ENCODE measurements at regions not wholly inside any gene's neighbourhood (a gene's known extent, or its start where the extent isn't known, plus 50 kb on each side); places are given as distances from the start of the nearest gene placed in this dataset.

DNA sequence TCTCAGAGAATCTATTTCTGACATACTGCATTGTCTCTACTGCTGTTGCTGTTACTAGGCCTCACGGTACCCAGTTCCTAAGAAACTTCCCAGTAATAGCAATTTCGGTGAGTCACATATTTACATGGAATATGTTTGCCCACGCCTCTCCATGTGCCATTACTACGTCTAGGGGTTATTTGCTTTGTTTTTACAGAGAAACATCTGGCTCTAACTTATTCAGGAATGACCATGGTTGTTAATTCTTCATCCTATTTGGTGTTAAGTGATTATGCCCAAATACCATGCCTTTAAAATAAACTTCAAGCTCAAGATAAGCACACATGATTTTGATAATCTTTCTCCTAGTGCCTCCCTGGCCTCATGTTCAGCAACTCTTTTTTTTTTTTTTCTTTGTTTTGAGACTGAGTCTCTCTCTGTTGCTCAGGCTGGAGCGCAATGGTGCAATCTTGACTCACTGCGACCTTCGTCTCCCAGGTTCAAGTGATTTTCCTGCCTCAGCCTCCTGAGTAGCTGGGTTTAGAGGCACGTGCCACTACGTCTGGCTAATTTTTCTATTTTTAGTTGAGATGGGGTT is 101.0 kb upstream of the HS3ST1 start (continued):
- TF ChIP-seq HDAC1 (IDR thresholded peaks at IDR 0.05): no peak
- TF ChIP-seq, protein P1, sequence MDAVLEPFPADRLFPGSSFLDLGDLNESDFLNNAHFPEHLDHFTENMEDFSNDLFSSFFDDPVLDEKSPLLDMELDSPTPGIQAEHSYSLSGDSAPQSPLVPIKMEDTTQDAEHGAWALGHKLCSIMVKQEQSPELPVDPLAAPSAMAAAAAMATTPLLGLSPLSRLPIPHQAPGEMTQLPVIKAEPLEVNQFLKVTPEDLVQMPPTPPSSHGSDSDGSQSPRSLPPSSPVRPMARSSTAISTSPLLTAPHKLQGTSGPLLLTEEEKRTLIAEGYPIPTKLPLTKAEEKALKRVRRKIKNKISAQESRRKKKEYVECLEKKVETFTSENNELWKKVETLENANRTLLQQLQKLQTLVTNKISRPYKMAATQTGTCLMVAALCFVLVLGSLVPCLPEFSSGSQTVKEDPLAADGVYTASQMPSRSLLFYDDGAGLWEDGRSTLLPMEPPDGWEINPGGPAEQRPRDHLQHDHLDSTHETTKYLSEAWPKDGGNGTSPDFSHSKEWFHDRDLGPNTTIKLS (IDR thresholded peaks at IDR 0.05; ENCODE audit: borderline replicate concordance, low read depth): no peak

DNA sequence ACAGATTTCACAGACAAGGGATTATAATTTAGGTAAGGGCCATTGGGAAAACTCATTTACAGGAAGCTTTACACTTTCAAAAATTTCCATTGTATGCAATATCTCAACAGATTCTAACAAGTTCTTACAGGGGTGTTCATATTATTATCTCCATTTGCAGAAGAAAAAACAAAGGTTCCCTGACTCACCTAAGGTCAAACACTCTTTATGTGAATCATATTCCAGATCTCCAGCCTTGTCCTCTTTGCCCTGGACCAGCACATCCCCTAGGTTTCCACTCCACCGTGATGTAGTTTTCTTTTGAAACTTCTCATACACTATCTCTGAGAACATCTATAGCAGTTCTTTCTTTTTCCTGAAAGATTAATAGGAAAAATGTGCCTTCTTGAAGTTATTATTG is 96.4 kb upstream of the HS3ST1 start:
- Histone ChIP-seq H3K4me1 (replicated peaks in 1 of 2; ENCODE audit: control insufficient read depth in 2 of 2, insufficient read depth in 2 of 2, low read length in 2 of 2) (no peaks in the 10 kb centered on the region), H4K20me1 (replicated peaks; ENCODE audit: control insufficient read depth, insufficient read depth, low read length) (no peaks in the 10 kb centered on the region), H3K9me3 (replicated peaks; ENCODE audit: control insufficient read depth, insufficient read depth, low read depth, low read length) (no peaks in the 10 kb centered on the region; the same call in 1 of the 2 replicates), H3K9me1 (ENCODE audit: control insufficient read depth, insufficient read depth, low read length) (no peaks in the 10 kb centered on the region), H2AFZ (ENCODE audit: low read depth, low read length) (no peak overlapping the region), H3K9ac (ENCODE audit: insufficient read depth in 1 of 2, low read depth in 2 of 2, low read length in 2 of 2) (no peak overlapping the region), H3K27me3 (ENCODE audit: control insufficient read depth in 2 of 2, insufficient read depth in 2 of 2, low read length in 2 of 2) (no peaks in the 10 kb centered on the region), H3K4me3 (no peak overlapping the region), H3K36me3 (ENCODE audit: control insufficient read depth, insufficient read depth, low read length) (no peaks in the 10 kb centered on the region), H3K79me2 (ENCODE audit: control insufficient read depth, insufficient read depth, low read length) (no peaks in the 10 kb centered on the region), H3K4me2 (ENCODE audit: insufficient read depth, low read length) (no peak overlapping the region), H3K27ac (ENCODE audit: extremely low read depth, low read depth, low read length) (no peak overlapping the region)
- intact Hi-C loops (cut with micrococcal nuclease) (no loop called here), in situ Hi-C loops (cut with MboI) (no loop called here)
- CTCF ChIA-PET (ENCODE audit: low intra/inter-chr PET ratio): no interaction called here
- POLR2A ChIA-PET: no interaction called here
- no peak for TF ChIP-seq ZBTB17 (CRISPR knock-in tag; IDR thresholded peaks at IDR 0.05)
- TF ChIP-seq, protein P2, sequence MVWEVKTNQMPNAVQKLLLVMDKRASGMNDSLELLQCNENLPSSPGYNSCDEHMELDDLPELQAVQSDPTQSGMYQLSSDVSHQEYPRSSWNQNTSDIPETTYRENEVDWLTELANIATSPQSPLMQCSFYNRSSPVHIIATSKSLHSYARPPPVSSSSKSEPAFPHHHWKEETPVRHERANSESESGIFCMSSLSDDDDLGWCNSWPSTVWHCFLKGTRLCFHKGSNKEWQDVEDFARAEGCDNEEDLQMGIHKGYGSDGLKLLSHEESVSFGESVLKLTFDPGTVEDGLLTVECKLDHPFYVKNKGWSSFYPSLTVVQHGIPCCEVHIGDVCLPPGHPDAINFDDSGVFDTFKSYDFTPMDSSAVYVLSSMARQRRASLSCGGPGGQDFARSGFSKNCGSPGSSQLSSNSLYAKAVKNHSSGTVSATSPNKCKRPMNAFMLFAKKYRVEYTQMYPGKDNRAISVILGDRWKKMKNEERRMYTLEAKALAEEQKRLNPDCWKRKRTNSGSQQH (CRISPR knock-in tag; IDR thresholded peaks at IDR 0.05): no peak
- TF ChIP-seq ARNT (IDR thresholded peaks at IDR 0.05): no peak
- no peak for TF ChIP-seq MTA2 (IDR thresholded peaks at IDR 0.05; ENCODE audit: low read depth)
- TF ChIP-seq PHF8 (IDR thresholded peaks at IDR 0.05; ENCODE audit: borderline replicate concordance, low read length): no peak
- TF ChIP-seq RBM25 (IDR thresholded peaks at IDR 0.05; ENCODE audit: low read depth, low read length, severe bottlenecking): no peak
- WGBS (ENCODE audit: insufficient coverage, low coverage, missing lambda C conversion rate): 17% methylated on average over 1 of the region's 1 CpG
- FAIRE-seq: no peak
- no peak for ATAC-seq
- BruUV-seq (replicated peaks): no TSS peak
- DNase-seq (ENCODE audit: extremely low read depth in 1 of 4, low spot score in 3 of 4): no peak

Measured in K562 (cell line).